Immature natural killer cell (primary cell): ENCODE measurements at regions not wholly inside any gene's neighbourhood (a gene's known extent, or its start where the extent isn't known, plus 50 kb on each side); places are given as distances from the start of the nearest gene placed in this dataset.

Source experiments
- DNase-seq, 3 donors: peaks; one replicate each; pipeline ENCODE4 v3.0.0; 2022; ENCODE audit warnings: mixed read lengths in 1 of 3
- H3K27ac Mint-ChIP-seq, 6 donors: one replicate each; pipeline ENCODE4 v1.8.0; 2020; ENCODE audit warnings: mixed read lengths in 6 of 6, mild to moderate bottlenecking in 5 of 6, inconsistent platforms in 4 of 6, moderate library complexity in 3 of 6
- H3K27me3 Mint-ChIP-seq, 3 donors: one replicate each; pipeline ENCODE4 v1.8.0; 2020 to 2021; ENCODE audit warnings: low read depth in 3 of 3, mild to moderate bottlenecking in 3 of 3, mixed read lengths in 3 of 3, moderate library complexity in 3 of 3, inconsistent platforms in 1 of 3
- H3K36me3 Mint-ChIP-seq, 3 donors: one replicate each; pipeline ENCODE4 v1.8.0; 2020; ENCODE audit warnings: mixed read lengths in 3 of 3, inconsistent platforms in 2 of 3, mild to moderate bottlenecking in 2 of 3
- H3K4me1 Mint-ChIP-seq, 2 donors: one replicate each; pipeline ENCODE4 v1.8.0; 2020; ENCODE audit warnings: inconsistent platforms in 2 of 2, mild to moderate bottlenecking in 2 of 2, mixed read lengths in 2 of 2, moderate library complexity in 1 of 2
- H3K4me3 Mint-ChIP-seq, 5 donors: one replicate each; pipeline ENCODE4 v1.8.0; 2020; ENCODE audit warnings: mild to moderate bottlenecking in 5 of 5, mixed read lengths in 5 of 5, inconsistent platforms in 3 of 5, moderate library complexity in 3 of 5
- H3K9me3 Mint-ChIP-seq, 6 donors: one replicate each; pipeline ENCODE4 v1.8.0; 2020; ENCODE audit warnings: mild to moderate bottlenecking in 6 of 6, mixed read lengths in 6 of 6, inconsistent platforms in 4 of 6, moderate library complexity in 3 of 6

- no peak overlapping the region for H3K27ac Mint-ChIP-seq
These were observed 464.7 kb upstream of the HNRNPA3 start for GRCh38 chr2:176747928-176748327.

GRCh38 chr2:176748662-176749061 is 463.9 kb upstream of the HNRNPA3 start:
- Mint-ChIP-seq H3K4me1 (peaks cover 6 to 8% of the 10 kb centered on the region in 2 donors), H3K9me3 (no peaks in the 10 kb centered on the region), H3K27ac (no peak overlapping the region), H3K36me3 (no peaks in the 10 kb centered on the region), H3K4me3 (no peak overlapping the region), H3K27me3 (peaks cover 1 to 7% (median 6%) of the 10 kb centered on the region in 3 donors)
- no peak for DNase-seq

More at GRCh38 chr2:176747928-176748327, 464.7 kb upstream of the HNRNPA3 start:
- H3K36me3 Mint-ChIP-seq: no peaks in the 10 kb centered on the region
- H3K4me3 Mint-ChIP-seq: no peak overlapping the region
- H3K9me3 Mint-ChIP-seq: no peaks in the 10 kb centered on the region
- H3K4me1 Mint-ChIP-seq: peaks cover 6 to 8% of the 10 kb centered on the region in 2 donors
- no peak for DNase-seq
- peaks cover 0 to 7% (median 2%) of the 10 kb centered on the region in 3 donors for H3K27me3 Mint-ChIP-seq

- DNase-seq: no peak
- H3K4me3 Mint-ChIP-seq: no peak overlapping the region
- no peaks in the 10 kb centered on the region for H3K36me3 Mint-ChIP-seq
- H3K27me3 Mint-ChIP-seq: peaks cover 4 to 9% (median 5%) of the 10 kb centered on the region in 3 donors
- no peaks in the 10 kb centered on the region for H3K9me3 Mint-ChIP-seq
- H3K27ac Mint-ChIP-seq: no peak overlapping the region
- peaks cover 0 to 3% of the 10 kb centered on the region in 2 donors for H3K4me1 Mint-ChIP-seq
These were observed 461.0 kb upstream of the HNRNPA3 start for GRCh38 chr2:176751314-176752227.

- Mint-ChIP-seq H3K4me3 (no peak overlapping the region), H3K4me1 (peaks cover 0 to 3% of the 10 kb centered on the region in 2 donors), H3K9me3 (no peaks in the 10 kb centered on the region), H3K36me3 (no peaks in the 10 kb centered on the region), H3K27me3 (peaks cover 4 to 9% (median 5%) of the 10 kb centered on the region in 3 donors), H3K27ac (no peak overlapping the region)
- no peak for DNase-seq
These were observed 460.3 kb upstream of the HNRNPA3 start for GRCh38 chr2:176752295-176752694.

- Mint-ChIP-seq H3K4me3 (no peak overlapping the region), H3K4me1 (peaks cover 0 to 3% of the 10 kb centered on the region in 2 donors), H3K27me3 (peaks cover 5 to 11% (median 7%) of the 10 kb centered on the region in 3 donors), H3K9me3 (no peaks in the 10 kb centered on the region), H3K27ac (no peak overlapping the region), H3K36me3 (no peaks in the 10 kb centered on the region)
- DNase-seq: no peak
These were observed 459.4 kb upstream of the HNRNPA3 start for GRCh38 chr2:176753205-176753604.

- Mint-ChIP-seq H3K9me3 (no peaks in the 10 kb centered on the region), H3K27ac (no peak overlapping the region), H3K27me3 (peaks cover 5 to 8% (median 7%) of the 10 kb centered on the region in 3 donors), H3K4me1 (peaks cover 0 to 3% of the 10 kb centered on the region in 2 donors), H3K36me3 (no peaks in the 10 kb centered on the region), H3K4me3 (no peak overlapping the region)
- no peak for DNase-seq
These were observed 458.7 kb upstream of the HNRNPA3 start for GRCh38 chr2:176753752-176754474.

- no peaks in the 10 kb centered on the region for H3K9me3 Mint-ChIP-seq
- no peak overlapping the region for H3K4me3 Mint-ChIP-seq
- peaks cover 5 to 7% (median 7%) of the 10 kb centered on the region in 3 donors for H3K27me3 Mint-ChIP-seq
- peaks cover 0 to 2% of the 10 kb centered on the region in 2 donors for H3K4me1 Mint-ChIP-seq
- no peaks in the 10 kb centered on the region for H3K36me3 Mint-ChIP-seq
- no peak overlapping the region for H3K27ac Mint-ChIP-seq
- no peak for DNase-seq
These were observed 457.0 kb upstream of the HNRNPA3 start for GRCh38 chr2:176755537-176756135.

GRCh38 chr2:176758426-176758825 is 454.2 kb upstream of the HNRNPA3 start:
- H3K36me3 Mint-ChIP-seq: no peaks in the 10 kb centered on the region
- no peak overlapping the region for H3K4me3 Mint-ChIP-seq
- H3K27ac Mint-ChIP-seq: no peak overlapping the region
- peaks cover 7 to 12% (median 9%) of the 10 kb centered on the region in 3 donors for H3K27me3 Mint-ChIP-seq
- H3K4me1 Mint-ChIP-seq: no peaks in the 10 kb centered on the region
- H3K9me3 Mint-ChIP-seq: no peaks in the 10 kb centered on the region
- no peak for DNase-seq

GRCh38 chr2:176760439-176760838 is 452.2 kb upstream of the HNRNPA3 start:
- DNase-seq: no peak
- peaks cover 5 to 18% (median 13%) of the 10 kb centered on the region in 3 donors for H3K27me3 Mint-ChIP-seq
- no peaks in the 10 kb centered on the region for H3K4me1 Mint-ChIP-seq
- H3K36me3 Mint-ChIP-seq: no peaks in the 10 kb centered on the region
- H3K4me3 Mint-ChIP-seq: no peak overlapping the region
- no peaks in the 10 kb centered on the region for H3K9me3 Mint-ChIP-seq
- H3K27ac Mint-ChIP-seq: no peak overlapping the region

GRCh38 chr2:176763130-176763529 is 449.5 kb upstream of the HNRNPA3 start:
- Mint-ChIP-seq H3K36me3 (peaks cover 0 to 4% (median 0%) of the 10 kb centered on the region in 3 donors), H3K4me1 (no peaks in the 10 kb centered on the region), H3K4me3 (no peak overlapping the region), H3K9me3 (no peaks in the 10 kb centered on the region), H3K27me3 (peaks cover 2 to 18% (median 16%) of the 10 kb centered on the region in 3 donors), H3K27ac (no peak overlapping the region)
- no peak for DNase-seq

GRCh38 chr2:176763851-176764404 is 448.7 kb upstream of the HNRNPA3 start:
- DNase-seq: no peak
- H3K4me3 Mint-ChIP-seq: no peak overlapping the region
- H3K36me3 Mint-ChIP-seq: peaks cover 0 to 4% (median 0%) of the 10 kb centered on the region in 3 donors
- no peak overlapping the region for H3K27ac Mint-ChIP-seq
- H3K4me1 Mint-ChIP-seq: peaks cover 0 to 2% of the 10 kb centered on the region in 2 donors
- no peaks in the 10 kb centered on the region for H3K9me3 Mint-ChIP-seq
- peaks cover 2 to 22% (median 18%) of the 10 kb centered on the region in 3 donors for H3K27me3 Mint-ChIP-seq

- H3K4me3 Mint-ChIP-seq: no peak overlapping the region
- no peak for DNase-seq
- H3K27ac Mint-ChIP-seq: no peak overlapping the region
- peaks cover 2 to 24% (median 18%) of the 10 kb centered on the region in 3 donors for H3K27me3 Mint-ChIP-seq
- H3K9me3 Mint-ChIP-seq: peaks cover 0 to 3% (median 0%) of the 10 kb centered on the region in 6 donors
- peaks cover 0 to 4% of the 10 kb centered on the region in 2 donors for H3K4me1 Mint-ChIP-seq
- peaks cover 0 to 8% (median 5%) of the 10 kb centered on the region in 3 donors for H3K36me3 Mint-ChIP-seq
These were observed 447.7 kb upstream of the HNRNPA3 start for GRCh38 chr2:176764921-176765320.

- no peak overlapping the region for H3K27ac Mint-ChIP-seq
- no peak for DNase-seq
- H3K4me3 Mint-ChIP-seq: no peak overlapping the region
- H3K9me3 Mint-ChIP-seq: peaks cover 0 to 3% (median 0%) of the 10 kb centered on the region in 6 donors
- peaks cover 0 to 4% of the 10 kb centered on the region in 2 donors for H3K4me1 Mint-ChIP-seq
- H3K27me3 Mint-ChIP-seq: peaks cover 0 to 24% (median 13%) of the 10 kb centered on the region in 3 donors
- peaks cover 0 to 8% (median 5%) of the 10 kb centered on the region in 3 donors for H3K36me3 Mint-ChIP-seq
These were observed 446.6 kb upstream of the HNRNPA3 start for GRCh38 chr2:176766005-176766404.
